ENCODE measurements at regions not wholly inside any gene's neighbourhood (a gene's known extent, or its start where the extent isn't known, plus 50 kb on each side); places are given as distances from the start of the nearest gene placed in this dataset.

DNA sequence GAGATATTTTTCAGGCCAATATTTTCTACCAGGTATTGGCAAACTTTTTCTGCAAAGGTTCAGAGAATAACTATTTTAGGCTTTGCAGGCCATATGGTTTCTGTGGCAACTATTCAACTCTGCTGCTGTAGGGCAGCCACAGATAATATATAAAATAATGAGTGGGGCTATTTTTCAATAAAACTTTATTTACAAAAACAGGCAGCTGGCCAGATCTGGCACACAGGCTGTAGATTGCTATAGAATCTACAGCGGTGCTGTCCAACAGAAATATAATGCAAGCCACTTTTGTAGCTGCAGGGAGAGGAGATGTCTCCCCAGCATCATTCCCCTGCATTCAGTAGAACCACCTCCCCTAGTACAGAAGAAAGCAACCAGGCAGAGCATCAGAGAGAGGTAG, 97.6 kb upstream of the BCOR start:
- H3K27me3 Mint-ChIP-seq (ENCODE audit: unreplicated experiment) = peaks cover 3% of the 10 kb centered on the region
- H3K4me3 Mint-ChIP-seq (ENCODE audit: unreplicated experiment) = no peak overlapping the region
- H3K36me3 Mint-ChIP-seq (ENCODE audit: low read depth, unreplicated experiment) = no peaks in the 10 kb centered on the region
- TF ChIP-seq, protein P1, sequence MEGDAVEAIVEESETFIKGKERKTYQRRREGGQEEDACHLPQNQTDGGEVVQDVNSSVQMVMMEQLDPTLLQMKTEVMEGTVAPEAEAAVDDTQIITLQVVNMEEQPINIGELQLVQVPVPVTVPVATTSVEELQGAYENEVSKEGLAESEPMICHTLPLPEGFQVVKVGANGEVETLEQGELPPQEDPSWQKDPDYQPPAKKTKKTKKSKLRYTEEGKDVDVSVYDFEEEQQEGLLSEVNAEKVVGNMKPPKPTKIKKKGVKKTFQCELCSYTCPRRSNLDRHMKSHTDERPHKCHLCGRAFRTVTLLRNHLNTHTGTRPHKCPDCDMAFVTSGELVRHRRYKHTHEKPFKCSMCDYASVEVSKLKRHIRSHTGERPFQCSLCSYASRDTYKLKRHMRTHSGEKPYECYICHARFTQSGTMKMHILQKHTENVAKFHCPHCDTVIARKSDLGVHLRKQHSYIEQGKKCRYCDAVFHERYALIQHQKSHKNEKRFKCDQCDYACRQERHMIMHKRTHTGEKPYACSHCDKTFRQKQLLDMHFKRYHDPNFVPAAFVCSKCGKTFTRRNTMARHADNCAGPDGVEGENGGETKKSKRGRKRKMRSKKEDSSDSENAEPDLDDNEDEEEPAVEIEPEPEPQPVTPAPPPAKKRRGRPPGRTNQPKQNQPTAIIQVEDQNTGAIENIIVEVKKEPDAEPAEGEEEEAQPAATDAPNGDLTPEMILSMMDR (IDR thresholded peaks at IDR 0.05; ENCODE audit: unreplicated experiment) = no peak
- H3K9me3 Mint-ChIP-seq (ENCODE audit: unreplicated experiment) = no peaks in the 10 kb centered on the region
- DNase-seq (ENCODE audit: low spot score) = no peak
- H3K27ac Mint-ChIP-seq (ENCODE audit: unreplicated experiment) = no peak overlapping the region
- H3K4me1 Mint-ChIP-seq (ENCODE audit: unreplicated experiment) = no peaks in the 10 kb centered on the region

DNA sequence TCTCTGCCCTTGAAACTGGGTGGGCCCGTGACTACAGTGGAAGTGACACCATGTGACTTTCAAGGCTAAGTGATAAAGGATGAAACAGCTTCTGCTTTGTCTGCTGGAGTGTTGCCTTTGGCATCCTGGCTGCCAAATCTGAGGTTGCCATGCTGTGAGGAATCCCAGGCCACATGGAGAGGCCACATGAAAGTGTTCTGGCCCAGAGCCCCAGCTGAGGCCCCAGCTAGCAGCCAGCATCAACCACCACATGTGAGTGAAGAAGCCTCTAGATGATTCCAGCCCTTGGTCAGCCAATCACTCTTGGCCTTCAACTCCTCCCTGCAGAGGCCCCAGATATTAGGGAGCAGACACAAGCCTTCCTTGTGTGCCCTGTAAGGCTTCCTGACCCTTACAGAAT, 94.4 kb upstream of the BCOR start:
- H3K4me1 Mint-ChIP-seq (ENCODE audit: unreplicated experiment) = no peaks in the 10 kb centered on the region

DNA sequence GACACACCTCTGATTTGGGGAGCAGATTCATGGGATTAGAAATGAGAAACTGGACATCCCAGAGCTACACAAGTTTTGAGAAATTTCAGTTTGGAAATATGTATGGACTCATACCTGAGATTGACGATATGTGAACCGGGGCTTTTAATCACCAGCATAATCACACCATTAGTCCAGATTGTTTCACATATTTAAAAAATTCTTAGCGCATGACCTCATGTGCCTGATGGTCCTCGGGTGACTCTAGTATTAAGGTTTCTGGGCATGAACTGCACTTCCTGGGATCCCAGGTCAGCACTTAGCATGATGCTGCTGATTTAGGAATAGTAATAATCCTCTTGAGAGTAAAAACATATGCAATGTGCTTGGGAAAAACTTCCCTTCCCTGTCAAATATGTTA, 91.9 kb upstream of the BCOR start:
- DNase-seq (ENCODE audit: low spot score) = no peak
- TF ChIP-seq, protein P1 (IDR thresholded peaks at IDR 0.05; ENCODE audit: unreplicated experiment) = no peak
- H3K27me3 Mint-ChIP-seq (ENCODE audit: unreplicated experiment) = peaks cover 3% of the 10 kb centered on the region
- H3K4me3 Mint-ChIP-seq (ENCODE audit: unreplicated experiment) = no peak overlapping the region
- no peaks in the 10 kb centered on the region for H3K9me3 Mint-ChIP-seq (ENCODE audit: unreplicated experiment)
- peaks cover 5% of the 10 kb centered on the region for H3K36me3 Mint-ChIP-seq (ENCODE audit: low read depth, unreplicated experiment)
- no peaks in the 10 kb centered on the region for H3K4me1 Mint-ChIP-seq (ENCODE audit: unreplicated experiment)
- no peak overlapping the region for H3K27ac Mint-ChIP-seq (ENCODE audit: unreplicated experiment)

More for the DNA sequence above, 94.4 kb upstream of the BCOR start:
- Mint-ChIP-seq H3K9me3 (ENCODE audit: unreplicated experiment) (no peaks in the 10 kb centered on the region), H3K27me3 (ENCODE audit: unreplicated experiment) (peaks cover 3% of the 10 kb centered on the region), H3K4me3 (ENCODE audit: unreplicated experiment) (no peak overlapping the region), H3K27ac (ENCODE audit: unreplicated experiment) (no peak overlapping the region), H3K36me3 (ENCODE audit: low read depth, unreplicated experiment) (no peaks in the 10 kb centered on the region)
- no peak for DNase-seq (ENCODE audit: low spot score)
- TF ChIP-seq, protein P1 (IDR thresholded peaks at IDR 0.05; ENCODE audit: unreplicated experiment) = no peak

GRCh38 chrX:40188573-40189417, 91.0 kb upstream of the BCOR start:
- TF ChIP-seq, protein P1 (IDR thresholded peaks at IDR 0.05; ENCODE audit: unreplicated experiment) = no peak
- Mint-ChIP-seq H3K36me3 (ENCODE audit: low read depth, unreplicated experiment) (peaks cover 5% of the 10 kb centered on the region), H3K4me3 (ENCODE audit: unreplicated experiment) (no peak overlapping the region), H3K9me3 (ENCODE audit: unreplicated experiment) (no peaks in the 10 kb centered on the region), H3K27ac (ENCODE audit: unreplicated experiment) (no peak overlapping the region), H3K4me1 (ENCODE audit: unreplicated experiment) (no peaks in the 10 kb centered on the region), H3K27me3 (ENCODE audit: unreplicated experiment) (peaks cover 3% of the 10 kb centered on the region)
- DNase-seq (ENCODE audit: low spot score) = no peak

GRCh38 chrX:40184968-40185367, 87.2 kb upstream of the BCOR start:
- H3K4me1 Mint-ChIP-seq (ENCODE audit: unreplicated experiment) = peaks cover under 1% of the 10 kb centered on the region
- no peak overlapping the region for H3K27ac Mint-ChIP-seq (ENCODE audit: unreplicated experiment)
- TF ChIP-seq, protein P1 (IDR thresholded peaks at IDR 0.05; ENCODE audit: unreplicated experiment) = no peak
- no peaks in the 10 kb centered on the region for H3K9me3 Mint-ChIP-seq (ENCODE audit: unreplicated experiment)
- DNase-seq (ENCODE audit: low spot score) = no peak
- H3K36me3 Mint-ChIP-seq (ENCODE audit: low read depth, unreplicated experiment) = peaks cover 5% of the 10 kb centered on the region
- H3K4me3 Mint-ChIP-seq (ENCODE audit: unreplicated experiment) = no peak overlapping the region
- H3K27me3 Mint-ChIP-seq (ENCODE audit: unreplicated experiment) = no peaks in the 10 kb centered on the region

All from endothelial cell (in vitro differentiated cells).